SK-N-SH (cell line): ENCODE measurements at regions not wholly inside any gene's neighbourhood (a gene's known extent, or its start where the extent isn't known, plus 50 kb on each side); places are given as distances from the start of the nearest gene placed in this dataset.

ENCODE experiments used
- CTCF ChIA-PET: fragments of 300-600, 350-600 bp; formaldehyde crosslinking; extraction: SDS; loops from one replicate; lab custom pipeline; 2021; lab: Yijun Ruan, JAX
- POLR2A ChIA-PET: fragments of 350-600 bp; sonication (Branson Sonifier 250); formaldehyde crosslinking; extraction: SDS; loops from one replicate; lab custom pipeline; 2020; ENCODE audit warnings: antibody characterized with exemption, inconsistent platforms; lab: Yijun Ruan, JAX
- DNase-seq: peaks from one replicate; pipeline ENCODE4 v3.0.0; 2012
- H2AFZ ChIP-seq: fragments of 200-600 bp; sonication (generic); 2 replicates; pipeline ENCODE4 v1.8.1; 2016; ENCODE audit warnings: antibody characterized with exemption, mild to moderate bottlenecking, low read depth
- H3F3A ChIP-seq: fragments of 200-600 bp; sonication (generic); replicated peaks from 2 replicates; pipeline ENCODE3; 2016; ENCODE audit warnings: antibody characterized with exemption, mild to moderate bottlenecking; ENCODE audit not compliant: insufficient read depth
- H3K27ac ChIP-seq, 2 experiments: fragments of 200-500 bp in 1 of 2; fragments of 200-600 bp in 1 of 2; sonication (Bioruptor generic) in 1 of 2; sonication (generic), shearing (Covaris generic) in 1 of 2; 2 replicates each; pipeline versions ENCODE4 v1.5.1 to v1.6.1; 2014 to 2016; ENCODE audit warnings: low read depth in 2 of 2, inconsistent platforms in 1 of 2, low read length in 1 of 2, mild to moderate bottlenecking in 1 of 2, mixed read lengths in 1 of 2
- H3K27me3 ChIP-seq: fragments of 200-600 bp; sonication (generic), shearing (Covaris generic); 2 replicates; pipeline ENCODE4 v1.6.1; 2016; ENCODE audit warnings: mixed run types; ENCODE audit not compliant: insufficient read depth
- H3K36me3 ChIP-seq, 2 experiments: fragments of 200-500 bp in 1 of 2; fragments of 200-600 bp in 1 of 2; sonication (Bioruptor generic) in 1 of 2; sonication (generic) in 1 of 2; replicated peaks in 1 of 2; 2 replicates each; pipeline versions ENCODE3 to v1.5.1; 2014 to 2016; ENCODE audit warnings: low read length in 1 of 2, mild to moderate bottlenecking in 1 of 2; ENCODE audit not compliant: insufficient read depth in 2 of 2, control insufficient read depth in 1 of 2
- H3K4me1 ChIP-seq, 2 experiments: fragments of 200-500 bp in 1 of 2; fragments of 200-600 bp in 1 of 2; sonication (Bioruptor generic) in 1 of 2; sonication (generic), shearing (Covaris generic) in 1 of 2; 2 replicates each; pipeline versions ENCODE4 v1.5.1 to v1.6.1; 2014 to 2016; ENCODE audit warnings: low read depth in 1 of 2, low read length in 1 of 2, mixed run types in 1 of 2; ENCODE audit not compliant: insufficient read depth in 2 of 2, control insufficient read depth in 1 of 2
- H3K4me2 ChIP-seq: fragments of 200-600 bp; sonication (generic), shearing (Covaris generic); 2 replicates; pipeline ENCODE4 v1.6.1; 2017; ENCODE audit warnings: mixed run types
- H3K4me3 ChIP-seq, 2 experiments: fragments of 200-500 bp in 1 of 2; fragments of 200-600 bp in 1 of 2; sonication (Bioruptor generic) in 1 of 2; sonication (generic), shearing (Covaris generic) in 1 of 2; 2 replicates each; pipeline versions ENCODE4 v1.5.1 to v1.8.1; 2014 to 2016; ENCODE audit warnings: low read depth in 2 of 2, inconsistent platforms in 1 of 2, low read length in 1 of 2, mild to moderate bottlenecking in 1 of 2, mixed read lengths in 1 of 2, moderate library complexity in 1 of 2
- H3K79me2 ChIP-seq: fragments of 200-600 bp; sonication (generic); 2 replicates; pipeline ENCODE4 v1.8.1; 2017; ENCODE audit warnings: mild to moderate bottlenecking; ENCODE audit not compliant: insufficient read depth
- H3K9ac ChIP-seq: fragments of 200-600 bp; sonication (generic); 2 replicates; pipeline ENCODE4 v1.6.1; 2017; ENCODE audit warnings: mixed run types
- H3K9me2 ChIP-seq: fragments of 200-600 bp; sonication (generic); 2 replicates; pipeline ENCODE4 v1.6.1; 2017; ENCODE audit warnings: mixed run types
- H3K9me3 ChIP-seq: fragments of 200-600 bp; sonication (generic); 2 replicates; pipeline ENCODE4 v1.6.1; 2017; ENCODE audit warnings: mixed run types, mild to moderate bottlenecking, moderate library complexity
- H4K20me1 ChIP-seq: fragments of 200-600 bp; sonication (generic); 2 replicates; pipeline ENCODE4 v1.6.1; 2017; ENCODE audit warnings: mild to moderate bottlenecking, mixed run types; ENCODE audit not compliant: insufficient read depth
- ELF1 ChIP-seq: IDR thresholded peaks from 2 replicates; pipeline ENCODE4 v1.4.0; 2012
- FOSL2 ChIP-seq: IDR thresholded peaks from 2 replicates; pipeline ENCODE4 v1.4.0; 2012; ENCODE audit warnings: low read depth, mild to moderate bottlenecking, moderate library complexity, borderline replicate concordance
- FOXM1 ChIP-seq: IDR thresholded peaks from 2 replicates; pipeline ENCODE4 v1.4.0; 2012; ENCODE audit warnings: low read depth, mild to moderate bottlenecking
- GABPA ChIP-seq: IDR thresholded peaks from 2 replicates; pipeline ENCODE4 v1.4.0; 2012; ENCODE audit warnings: low read depth, mild to moderate bottlenecking
- GATA2 ChIP-seq: sonication (generic); formaldehyde crosslinking; IDR thresholded peaks from 2 replicates; pipeline ENCODE4 v1.5.0; 2020; ENCODE audit warnings: mild to moderate bottlenecking, missing genetic modification reagents
- IRF3 ChIP-seq: fragments of 150-350 bp; IDR thresholded peaks from 2 replicates; pipeline ENCODE4 v1.6.1; 2016; ENCODE audit warnings: mild to moderate bottlenecking, low read depth, low read length
- MEF2A ChIP-seq: IDR thresholded peaks from 2 replicates; pipeline ENCODE4 v1.4.0; 2012; ENCODE audit warnings: low read depth, borderline replicate concordance
- NFIC ChIP-seq: IDR thresholded peaks from 2 replicates; pipeline ENCODE4 v1.4.0; 2012; ENCODE audit warnings: borderline replicate concordance
- POLR2AphosphoS5 ChIP-seq: IDR thresholded peaks from 2 replicates; pipeline ENCODE4 v1.6.1; 2012; ENCODE audit warnings: low read depth, low read length
- RXRA ChIP-seq: IDR thresholded peaks from 2 replicates; pipeline ENCODE4 v1.4.0; 2012; ENCODE audit warnings: low read depth, mild to moderate bottlenecking, borderline replicate concordance
- TAF1 ChIP-seq: IDR thresholded peaks from 2 replicates; pipeline ENCODE4 v1.6.1; 2012; ENCODE audit warnings: low read depth, mild to moderate bottlenecking, low read length, moderate library complexity, borderline replicate concordance
- TCF12 ChIP-seq: IDR thresholded peaks from 2 replicates; pipeline ENCODE4 v1.4.0; 2012
- TEAD4 ChIP-seq: IDR thresholded peaks from 2 replicates; pipeline ENCODE4 v1.4.0; 2012; ENCODE audit warnings: mild to moderate bottlenecking, borderline replicate concordance; ENCODE audit not compliant: insufficient read depth
- YY1 ChIP-seq: IDR thresholded peaks from 2 replicates; pipeline ENCODE4 v1.4.0; 2012; ENCODE audit warnings: low read depth, mild to moderate bottlenecking
- ZBTB33 ChIP-seq: IDR thresholded peaks from 2 replicates; pipeline ENCODE4 v1.4.0; 2012; ENCODE audit warnings: low read depth, borderline replicate concordance
- WGBS: methylation state at CpG from one replicate; pipeline ENCODE4 v1.1.6; 2017; ENCODE audit warnings: low lambda C conversion rate; 5-methylcytosine and 5-hydroxymethylcytosine counted together

DNA sequence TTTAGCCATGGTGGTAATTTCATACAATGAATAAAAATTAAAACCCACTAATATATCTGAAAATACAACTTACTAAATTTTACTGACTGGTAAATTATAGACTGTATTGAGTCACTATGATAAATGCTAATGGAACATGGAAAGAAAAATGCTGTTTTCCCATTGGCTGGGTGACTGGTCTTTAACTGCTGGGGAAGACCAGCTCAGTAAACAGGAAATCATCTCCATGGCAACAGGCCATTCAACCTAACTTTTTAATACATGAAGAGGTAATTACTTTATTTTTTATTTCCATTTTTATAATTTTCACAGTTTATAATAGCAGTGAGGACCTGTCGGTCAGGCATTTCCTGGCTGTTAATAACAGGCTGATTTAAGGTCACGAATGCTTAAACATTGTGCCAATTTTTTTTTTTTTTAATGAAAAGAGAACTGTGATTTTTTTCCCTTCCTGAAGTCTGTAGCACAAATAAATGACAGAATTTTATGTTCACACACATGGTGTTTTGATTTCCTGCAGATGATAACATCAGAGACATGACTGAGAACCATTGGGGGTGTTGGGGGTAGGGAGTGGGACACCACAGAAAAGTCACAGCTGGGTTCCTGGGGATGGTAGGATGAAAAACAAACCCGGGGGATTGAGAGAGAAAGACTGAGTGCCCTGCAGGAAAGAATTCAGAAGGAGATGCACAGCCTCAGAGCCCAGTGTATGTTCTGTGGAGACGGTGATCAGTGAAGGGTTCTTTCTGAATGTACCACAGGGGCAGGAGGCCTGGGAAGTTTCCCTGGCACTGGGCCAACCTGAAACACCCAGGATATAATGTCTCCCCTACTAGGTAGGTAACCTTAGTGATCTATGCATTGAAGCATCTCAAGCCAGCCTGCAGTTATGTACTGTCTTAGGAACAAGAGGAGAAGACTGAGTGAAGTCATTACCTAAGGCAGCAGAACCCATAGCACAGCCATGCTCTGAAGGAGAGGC lies 297.1 kb downstream of the COG6 start:
- Histone ChIP-seq H4K20me1 (no peaks in the 10 kb centered on the region), H2AFZ (no peak overlapping the region), H3K9me2 (no peaks in the 10 kb centered on the region), H3K4me2 (no peak overlapping the region), H3F3A (no peaks in the 10 kb centered on the region), H3K4me3 (no peak overlapping the region), H3K36me3 (no peaks in the 10 kb centered on the region), H3K27me3 (no peaks in the 10 kb centered on the region), H3K79me2 (no peaks in the 10 kb centered on the region), H3K9ac (no peak overlapping the region), H3K9me3 (no peaks in the 10 kb centered on the region), H3K27ac (peak overlapping the region in 1 of 2 experiments; percentile 49; a peak in 2 of 4 replicates), H3K4me1 (peaks cover 3 to 5% of the 10 kb centered on the region in 2 experiments; a peak in 3 of 4 replicates)
- ChIA-PET POLR2A (no interaction called here), CTCF (interaction anchor here (0.7 to 6.0 kb wide), 3 partner anchors 9 to 186 kb away, joined by 3 to 38 read pairs (median 5); no protein-coding TSS in a partner anchor)
- TF ChIP-seq TCF12 (0 out of 2 replicates have a peak, but pooled peaks have one; percentile 15), NFIC (0 out of 2 replicates have a peak, but pooled peaks have one; percentile 13), TAF1 (no peak), FOSL2 (no peak)
- DNase-seq = no peak
- 65% methylated on average over 4 of the region's 4 CpGs for WGBS

DNA sequence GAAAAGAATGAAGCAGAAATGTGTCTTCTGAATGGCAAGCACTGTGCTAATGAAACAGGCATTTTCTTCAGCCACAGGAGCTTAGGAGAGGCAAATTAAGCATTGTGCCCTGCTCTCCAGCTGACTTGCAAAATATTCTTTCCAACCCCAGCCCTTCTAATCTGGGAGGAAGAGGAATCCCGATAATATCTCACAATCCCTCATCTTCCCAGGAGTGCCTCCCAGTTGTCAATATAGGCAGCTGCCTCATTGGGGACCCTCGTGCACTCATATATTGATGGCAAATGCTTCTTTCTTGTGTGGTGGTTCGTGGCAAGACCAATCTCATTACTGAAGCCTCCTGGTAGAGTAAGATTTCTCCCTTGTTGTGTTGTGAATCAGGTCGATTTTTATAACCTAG lies 299.0 kb downstream of the COG6 start:
- Histone ChIP-seq H3K27ac (no peak overlapping the region), H3K4me2 (no peak overlapping the region), H3K9me2 (no peaks in the 10 kb centered on the region), H4K20me1 (no peaks in the 10 kb centered on the region), H3F3A (no peaks in the 10 kb centered on the region), H3K4me1 (peaks cover 3 to 5% of the 10 kb centered on the region in 2 experiments; a peak in 3 of 4 replicates), H3K79me2 (no peaks in the 10 kb centered on the region), H3K4me3 (no peak overlapping the region), H3K36me3 (no peaks in the 10 kb centered on the region), H3K9me3 (no peaks in the 10 kb centered on the region), H3K27me3 (no peaks in the 10 kb centered on the region), H3K9ac (no peak overlapping the region), H2AFZ (no peak overlapping the region)
- no peak for DNase-seq
- TF ChIP-seq TAF1 = no peak
- no peak for TF ChIP-seq POLR2AphosphoS5
- TF ChIP-seq YY1 = no peak
- TF ChIP-seq ELF1 = no peak
- no peak for TF ChIP-seq ZBTB33
- TF ChIP-seq IRF3 = no peak
- no peak for TF ChIP-seq GATA2 (CRISPR knock-in tag)
- no peak for TF ChIP-seq GABPA
- TF ChIP-seq MEF2A = no peak
- no peak for TF ChIP-seq TEAD4
- no peak for TF ChIP-seq FOXM1
- TF ChIP-seq RXRA = no peak
- POLR2A ChIA-PET = no interaction called here
- 64% methylated on average over 4 of the region's 4 CpGs for WGBS
- CTCF ChIA-PET = interaction anchor here (1.6 to 6.0 kb wide), 2 partner anchors 11 to 728 kb away, joined by 4 to 38 read pairs; no protein-coding TSS in a partner anchor
